WERI-Rb-1 (cell line): ENCODE measurements at regions not wholly inside any gene's neighbourhood (a gene's known extent, or its start where the extent isn't known, plus 50 kb on each side); places are given as distances from the start of the nearest gene placed in this dataset.
A peak's percentile ranks its signal among the peaks of the same experiment; 100 is the strongest.

Source experiments
- DNase-seq: peaks from one replicate; pipeline ENCODE4 v3.0.0-alpha.2; 2020
- H3K27ac ChIP-seq: fragments of 250-450 bp; sonication (Bioruptor Pico); 2 replicates; pipeline ENCODE4 v1.5.1; 2020; ENCODE audit warnings: mild to moderate bottlenecking, moderate library complexity
- H3K27me3 ChIP-seq: fragments of 250-450 bp; sonication (Bioruptor Pico); 2 replicates; pipeline ENCODE4 v1.5.1; 2021; ENCODE audit warnings: mild to moderate bottlenecking, low read depth, moderate library complexity; ENCODE audit not compliant: insufficient read depth, severe bottlenecking
- H3K36me3 ChIP-seq: fragments of 250-450 bp; sonication (Bioruptor Pico); 2 replicates; pipeline ENCODE4 v1.5.1; 2020; ENCODE audit warnings: mild to moderate bottlenecking, moderate library complexity
- H3K4me3 ChIP-seq: 2 replicates; pipeline ENCODE4 v1.5.1; 2011; ENCODE audit warnings: low read depth, mild to moderate bottlenecking, control low read depth, low read length
- H3K9me3 ChIP-seq: fragments of 250-450 bp; sonication (Bioruptor Pico); 2 replicates; pipeline ENCODE4 v1.5.1; 2021; ENCODE audit warnings: mild to moderate bottlenecking, moderate library complexity; ENCODE audit not compliant: severe bottlenecking
- TF ChIP-seq, protein P1 (sequence below): IDR thresholded peaks from 2 replicates; pipeline ENCODE4 v1.5.1; 2011; ENCODE audit warnings: low read depth, mild to moderate bottlenecking, control low read depth, inconsistent platforms, low read length

DNA sequence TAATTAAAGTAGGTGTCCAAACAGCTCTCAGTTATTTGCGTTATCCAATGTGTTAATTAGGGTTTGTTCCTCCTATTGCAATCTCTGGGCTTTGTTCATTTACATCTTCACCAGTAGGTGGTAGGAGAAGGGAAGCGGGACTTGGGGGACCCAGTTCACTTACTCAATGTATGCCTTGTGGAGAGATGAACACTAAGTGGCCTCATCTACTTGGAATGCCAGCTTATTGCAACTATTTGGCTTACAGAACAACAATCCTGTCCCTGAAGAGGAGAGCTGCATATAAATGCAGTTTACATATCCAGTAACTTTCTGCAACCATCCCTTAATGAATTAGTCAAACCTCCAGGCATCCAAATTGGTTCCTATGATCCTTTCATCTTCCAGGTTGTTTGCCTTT is 417.1 kb upstream of the CCDC196 start:
- H3K9me3 ChIP-seq = no peaks in the 10 kb centered on the region
- H3K27me3 ChIP-seq = no peaks in the 10 kb centered on the region
- no peak for DNase-seq
- no peak overlapping the region for H3K27ac ChIP-seq
- H3K36me3 ChIP-seq = no peaks in the 10 kb centered on the region
- TF ChIP-seq, protein P1, sequence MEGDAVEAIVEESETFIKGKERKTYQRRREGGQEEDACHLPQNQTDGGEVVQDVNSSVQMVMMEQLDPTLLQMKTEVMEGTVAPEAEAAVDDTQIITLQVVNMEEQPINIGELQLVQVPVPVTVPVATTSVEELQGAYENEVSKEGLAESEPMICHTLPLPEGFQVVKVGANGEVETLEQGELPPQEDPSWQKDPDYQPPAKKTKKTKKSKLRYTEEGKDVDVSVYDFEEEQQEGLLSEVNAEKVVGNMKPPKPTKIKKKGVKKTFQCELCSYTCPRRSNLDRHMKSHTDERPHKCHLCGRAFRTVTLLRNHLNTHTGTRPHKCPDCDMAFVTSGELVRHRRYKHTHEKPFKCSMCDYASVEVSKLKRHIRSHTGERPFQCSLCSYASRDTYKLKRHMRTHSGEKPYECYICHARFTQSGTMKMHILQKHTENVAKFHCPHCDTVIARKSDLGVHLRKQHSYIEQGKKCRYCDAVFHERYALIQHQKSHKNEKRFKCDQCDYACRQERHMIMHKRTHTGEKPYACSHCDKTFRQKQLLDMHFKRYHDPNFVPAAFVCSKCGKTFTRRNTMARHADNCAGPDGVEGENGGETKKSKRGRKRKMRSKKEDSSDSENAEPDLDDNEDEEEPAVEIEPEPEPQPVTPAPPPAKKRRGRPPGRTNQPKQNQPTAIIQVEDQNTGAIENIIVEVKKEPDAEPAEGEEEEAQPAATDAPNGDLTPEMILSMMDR = no peak
- no peak overlapping the region for H3K4me3 ChIP-seq

DNA sequence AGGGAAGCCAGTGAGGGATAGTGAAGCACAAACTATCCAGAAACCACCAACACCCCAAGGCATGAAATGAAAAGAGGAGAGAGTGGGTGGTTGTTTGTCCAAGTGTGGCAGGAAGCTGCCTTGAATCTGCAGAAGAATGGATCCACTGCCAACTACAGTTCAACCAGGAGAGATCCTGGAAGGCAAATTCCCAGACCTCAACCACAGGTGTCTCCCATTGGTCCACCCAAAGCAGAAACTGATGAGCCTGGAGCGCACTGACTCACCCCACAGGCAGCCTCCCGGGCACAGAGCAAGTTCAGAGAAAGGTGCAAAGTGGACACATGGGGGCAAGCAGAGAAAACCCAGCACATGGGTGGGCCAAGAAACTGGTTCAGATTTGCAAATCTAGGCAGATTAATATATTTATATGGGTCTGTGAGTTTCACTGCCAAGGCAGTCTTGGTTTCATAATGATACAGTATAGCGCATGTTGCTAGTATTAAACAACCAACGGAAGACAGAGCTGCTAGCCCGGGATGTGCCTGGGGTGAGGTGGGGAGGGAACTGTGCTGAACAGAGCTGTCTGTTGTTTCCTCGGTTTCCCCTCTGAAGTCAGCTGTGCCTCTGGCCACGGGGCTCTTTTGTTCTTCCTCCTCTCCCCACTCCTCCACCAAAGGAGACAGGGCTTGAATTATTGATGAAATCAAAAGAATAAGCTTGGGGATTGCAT is 416.2 kb upstream of the CCDC196 start:
- no peaks in the 10 kb centered on the region for H3K9me3 ChIP-seq
- TF ChIP-seq, protein P1 = no peak
- H3K4me3 ChIP-seq = no peak overlapping the region
- no peaks in the 10 kb centered on the region for H3K27me3 ChIP-seq
- DNase-seq = no peak
- H3K36me3 ChIP-seq = no peaks in the 10 kb centered on the region
- H3K27ac ChIP-seq = no peak overlapping the region

DNA sequence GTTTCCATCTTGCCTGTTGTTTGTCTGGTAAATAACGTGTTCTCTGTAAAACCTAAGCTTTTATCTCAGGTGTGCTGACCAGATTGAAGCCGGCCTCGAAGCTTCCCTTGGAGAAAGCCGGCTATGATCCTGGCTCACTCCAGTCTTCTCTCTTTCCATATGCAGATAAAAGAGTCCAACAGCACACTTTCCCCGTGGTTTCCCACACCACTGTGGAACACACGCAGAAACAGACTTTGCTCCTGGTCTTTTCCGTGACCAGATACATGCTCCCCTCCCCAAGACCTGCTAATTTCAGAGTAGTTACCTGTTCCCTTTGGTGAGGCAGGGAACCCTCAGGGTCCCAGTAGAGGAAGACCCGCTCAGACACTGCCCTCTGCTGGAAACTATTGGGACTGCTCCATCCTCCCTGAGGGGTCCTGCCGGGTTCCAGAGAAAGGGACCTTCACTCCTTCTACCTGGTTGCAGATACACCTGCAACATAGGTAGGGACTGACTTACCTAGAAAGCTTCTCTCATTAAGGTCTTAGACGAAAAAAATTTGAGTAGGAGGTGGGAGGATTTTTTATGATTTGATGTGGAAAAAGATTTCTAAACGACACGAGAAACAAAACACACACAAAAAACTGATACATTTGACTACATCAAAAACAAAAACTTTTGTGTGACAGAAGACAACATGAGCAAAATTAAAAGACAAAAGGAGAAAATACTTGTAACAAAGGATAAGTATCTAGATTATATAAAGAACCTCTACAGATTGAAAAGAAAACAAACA is 415.4 kb upstream of the CCDC196 start:
- Histone ChIP-seq H3K27me3 (no peaks in the 10 kb centered on the region), H3K36me3 (no peaks in the 10 kb centered on the region), H3K4me3 (no peak overlapping the region), H3K9me3 (no peaks in the 10 kb centered on the region), H3K27ac (no peak overlapping the region)
- TF ChIP-seq, protein P1 = peak; percentile 82
- peak; percentile 80 for DNase-seq

DNA sequence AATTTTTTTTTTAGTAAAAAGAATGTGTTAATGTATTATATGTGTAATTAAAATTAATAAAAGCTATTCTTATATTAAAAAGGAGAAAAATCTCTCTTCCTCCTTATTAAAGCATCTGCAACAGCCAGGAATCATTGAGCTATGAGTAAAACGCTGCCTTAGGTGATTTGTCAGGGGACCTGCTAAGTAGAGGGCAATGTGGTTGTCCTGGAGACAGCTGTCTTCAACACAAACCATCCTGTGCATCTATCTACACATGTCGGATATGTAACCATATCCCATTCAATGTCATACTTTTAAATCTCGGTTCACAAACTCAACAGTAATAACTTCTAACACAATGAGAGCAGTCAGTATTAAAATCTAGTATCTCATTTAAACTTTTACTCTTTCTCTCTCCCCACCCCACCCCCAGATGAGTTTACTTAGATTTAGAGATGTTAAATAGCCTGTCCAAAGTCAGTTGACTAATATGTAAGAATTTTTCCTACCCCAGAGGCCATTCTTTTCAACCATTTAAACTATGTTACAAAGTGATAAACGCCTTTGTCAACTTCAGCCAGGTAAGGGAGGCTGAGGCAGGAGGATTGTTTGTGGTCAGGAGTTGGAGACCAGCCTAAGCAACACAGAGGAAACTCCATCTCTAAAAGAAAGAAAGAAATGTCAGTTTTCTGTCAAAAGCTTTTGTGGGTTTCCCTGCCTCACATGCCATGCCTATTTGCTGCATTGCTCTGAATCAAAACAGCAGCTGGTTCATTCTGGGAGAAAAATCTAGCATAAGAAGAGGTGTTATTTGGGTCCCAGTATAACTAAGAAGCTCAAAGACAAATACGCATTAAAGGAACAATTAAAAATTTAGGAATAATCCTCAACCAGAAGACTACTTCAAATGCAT is 413.7 kb upstream of the CCDC196 start:
- H3K27ac ChIP-seq = no peak overlapping the region
- H3K36me3 ChIP-seq = no peaks in the 10 kb centered on the region
- no peaks in the 10 kb centered on the region for H3K9me3 ChIP-seq
- H3K4me3 ChIP-seq = no peak overlapping the region
- no peaks in the 10 kb centered on the region for H3K27me3 ChIP-seq
- no peak for DNase-seq
- TF ChIP-seq, protein P1 = no peak

DNA sequence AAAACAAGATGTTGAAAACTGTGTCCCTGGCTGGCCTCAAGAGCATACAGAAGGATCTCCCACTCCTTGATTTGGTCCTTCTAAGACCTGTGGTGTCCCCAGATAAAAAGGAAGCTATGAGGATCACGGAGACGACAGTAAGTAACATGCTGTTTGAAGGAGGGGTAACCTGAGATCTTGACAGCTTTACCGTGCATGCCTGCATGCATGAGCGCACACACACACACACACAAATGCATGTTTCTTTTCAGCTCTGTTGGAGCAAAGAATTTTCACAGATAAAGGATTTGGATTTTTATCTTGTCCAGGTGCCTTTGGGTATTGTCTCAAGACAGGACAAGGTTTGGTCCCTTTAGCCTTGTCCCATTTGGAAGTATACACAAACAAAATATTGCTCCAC is 411.6 kb upstream of the CCDC196 start:
- TF ChIP-seq, protein P1 = no peak
- H3K36me3 ChIP-seq = no peaks in the 10 kb centered on the region
- no peaks in the 10 kb centered on the region for H3K9me3 ChIP-seq
- H3K27me3 ChIP-seq = no peaks in the 10 kb centered on the region
- H3K27ac ChIP-seq = no peak overlapping the region
- DNase-seq = no peak
- no peak overlapping the region for H3K4me3 ChIP-seq
